Thoracic aorta (tissue), 2 donors: ENCODE measurements at regions not wholly inside any gene's neighbourhood (a gene's known extent, or its start where the extent isn't known, plus 50 kb on each side); places are given as distances from the start of the nearest gene placed in this dataset.

Experiments
- ATAC-seq: fragments of 150-250 bp; one replicate; pipeline ENCODE4 v1.8.0; 2017; ENCODE audit warnings: low read depth; ENCODE audit not compliant: insufficient number of reproducible peaks, low FRiP score
- DNase-seq: peaks from one replicate; pipeline ENCODE4 v3.0.0-alpha.2; 2020; ENCODE audit warnings: low spot score
- H3K27ac ChIP-seq, 2 donors: fragments of 200-600 bp; sonication (generic); 1 replicate in 1 of 2; 2 replicates in 1 of 2; pipeline ENCODE4 v1.5.1; 2016; ENCODE audit warnings: mild to moderate bottlenecking in 2 of 2, moderate library complexity in 2 of 2
- H3K27me3 ChIP-seq: fragments of 200-600 bp; sonication (generic); replicated peaks from 2 replicates; pipeline ENCODE4 v1.6.0; 2016; ENCODE audit warnings: mild to moderate bottlenecking; ENCODE audit not compliant: insufficient read depth
- H3K36me3 ChIP-seq: fragments of 200-600 bp; sonication (generic); one replicate; pipeline ENCODE4 v1.5.1; 2016
- H3K4me1 ChIP-seq, 2 donors: fragments of 200-600 bp; sonication (generic); 1 replicate in 1 of 2; 2 replicates in 1 of 2; pipeline versions ENCODE4 v1.5.1 to v1.6.0; 2016; ENCODE audit warnings: low read depth in 2 of 2, mild to moderate bottlenecking in 1 of 2; ENCODE audit not compliant: control insufficient read depth in 1 of 2
- H3K4me3 ChIP-seq: fragments of 200-600 bp; sonication (generic); 2 replicates; pipeline ENCODE4 v1.5.1; 2016; ENCODE audit warnings: mild to moderate bottlenecking
- H3K9me3 ChIP-seq: fragments of 200-600 bp; sonication (generic); 2 replicates; pipeline ENCODE4 v1.5.1; 2016
- CTCF ChIP-seq: fragments of 200-600 bp; sonication (generic); IDR thresholded peaks from one replicate; pipeline ENCODE4 v1.5.1; 2019; ENCODE audit warnings: antibody characterized with exemption

GRCh38 chr12:38392554-38393144 lies 76.1 kb downstream of the ALG10B start:
- ATAC-seq (no peak), DNase-seq (no peak)
- Histone ChIP-seq H3K27ac (no peak overlapping the region), H3K36me3 (no peaks in the 10 kb centered on the region), H3K27me3 (no peaks in the 10 kb centered on the region), H3K4me3 (no peak overlapping the region), H3K4me1 (no peaks in the 10 kb centered on the region), H3K9me3 (no peaks in the 10 kb centered on the region)
- TF ChIP-seq CTCF: no peak

- H3K27me3 ChIP-seq: no peaks in the 10 kb centered on the region
- ATAC-seq: no peak
- no peak overlapping the region for H3K27ac ChIP-seq
- TF ChIP-seq CTCF: no peak
- H3K36me3 ChIP-seq: no peaks in the 10 kb centered on the region
- H3K4me1 ChIP-seq: no peaks in the 10 kb centered on the region
- no peaks in the 10 kb centered on the region for H3K9me3 ChIP-seq
- no peak for DNase-seq
- no peak overlapping the region for H3K4me3 ChIP-seq
Observed at GRCh38 chr12:38399711-38400206, 83.2 kb downstream of the ALG10B start.

GRCh38 chr12:38402811-38403210 lies 86.2 kb downstream of the ALG10B start:
- H3K27ac ChIP-seq: no peak overlapping the region
- ATAC-seq (no peak), DNase-seq (no peak)
- H3K4me3 ChIP-seq: no peak overlapping the region
- no peaks in the 10 kb centered on the region for H3K27me3 ChIP-seq
- H3K9me3 ChIP-seq: no peaks in the 10 kb centered on the region
- H3K4me1 ChIP-seq: no peaks in the 10 kb centered on the region
- no peak for TF ChIP-seq CTCF
- no peaks in the 10 kb centered on the region for H3K36me3 ChIP-seq

- H3K36me3 ChIP-seq: no peaks in the 10 kb centered on the region
- DNase-seq (no peak), ATAC-seq (no peak)
- no peak overlapping the region for H3K4me3 ChIP-seq
- no peaks in the 10 kb centered on the region for H3K4me1 ChIP-seq
- H3K27me3 ChIP-seq: no peaks in the 10 kb centered on the region
- no peak for TF ChIP-seq CTCF
- no peaks in the 10 kb centered on the region for H3K9me3 ChIP-seq
- H3K27ac ChIP-seq: no peak overlapping the region
Observed at GRCh38 chr12:38409511-38409910, 92.9 kb downstream of the ALG10B start.

- no peaks in the 10 kb centered on the region for H3K9me3 ChIP-seq
- no peaks in the 10 kb centered on the region for H3K36me3 ChIP-seq
- no peaks in the 10 kb centered on the region for H3K27me3 ChIP-seq
- no peak for DNase-seq
- H3K4me1 ChIP-seq: no peaks in the 10 kb centered on the region
- no peak overlapping the region for H3K4me3 ChIP-seq
- no peak for ATAC-seq
- no peak overlapping the region for H3K27ac ChIP-seq
- no peak for TF ChIP-seq CTCF
Observed at GRCh38 chr12:38411426-38411825, 94.9 kb downstream of the ALG10B start.
